ENCODE measurements at regions not wholly inside any gene's neighbourhood (a gene's known extent, or its start where the extent isn't known, plus 50 kb on each side); places are given as distances from the start of the nearest gene placed in this dataset.
A peak's percentile ranks its signal among the peaks of the same experiment; 100 is the strongest.
"Not testable (repeated sequence)": the region's sequence is repeated elsewhere in the genome, so short reads cannot be mapped to it uniquely, and the experiment has no call there.

DNA sequence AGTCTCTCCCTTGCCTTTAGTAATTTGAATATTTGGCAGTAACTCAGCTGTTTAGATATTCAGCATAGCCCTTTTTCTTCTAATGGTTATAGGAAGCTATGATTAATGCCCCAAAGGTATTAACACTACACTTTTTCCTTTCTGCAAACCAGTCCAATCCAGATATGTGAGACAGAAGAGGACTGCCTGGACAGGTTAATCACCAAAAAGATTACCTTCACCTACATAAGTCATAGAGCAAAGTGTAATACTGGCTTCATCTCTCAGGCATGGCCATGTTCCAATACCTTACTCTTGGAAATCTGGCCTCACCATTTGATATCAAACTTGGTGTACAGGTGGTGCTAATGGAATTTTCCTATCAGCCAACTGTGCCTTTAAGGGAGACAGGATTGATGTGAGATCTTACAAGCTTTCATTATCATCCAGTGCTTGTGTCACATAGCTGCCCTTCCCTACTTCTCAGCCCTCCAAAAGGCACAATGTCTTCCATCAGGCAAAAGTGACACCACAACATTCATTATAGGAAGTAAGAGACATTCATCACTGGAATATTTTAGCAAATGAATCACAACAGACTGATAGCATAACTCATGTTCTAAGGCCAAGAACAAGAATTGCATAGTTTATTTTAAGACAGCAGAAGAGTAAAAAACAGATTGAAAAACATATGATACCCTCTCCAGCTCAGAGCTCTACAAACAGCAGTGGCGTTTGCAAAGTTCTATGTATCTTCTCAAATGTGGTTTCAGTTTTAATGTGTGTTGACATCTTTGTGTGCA is 91.2 kb upstream of the PAM start:
- no peak for DNase-seq (ENCODE audit: extremely low read depth, low read depth)

DNA sequence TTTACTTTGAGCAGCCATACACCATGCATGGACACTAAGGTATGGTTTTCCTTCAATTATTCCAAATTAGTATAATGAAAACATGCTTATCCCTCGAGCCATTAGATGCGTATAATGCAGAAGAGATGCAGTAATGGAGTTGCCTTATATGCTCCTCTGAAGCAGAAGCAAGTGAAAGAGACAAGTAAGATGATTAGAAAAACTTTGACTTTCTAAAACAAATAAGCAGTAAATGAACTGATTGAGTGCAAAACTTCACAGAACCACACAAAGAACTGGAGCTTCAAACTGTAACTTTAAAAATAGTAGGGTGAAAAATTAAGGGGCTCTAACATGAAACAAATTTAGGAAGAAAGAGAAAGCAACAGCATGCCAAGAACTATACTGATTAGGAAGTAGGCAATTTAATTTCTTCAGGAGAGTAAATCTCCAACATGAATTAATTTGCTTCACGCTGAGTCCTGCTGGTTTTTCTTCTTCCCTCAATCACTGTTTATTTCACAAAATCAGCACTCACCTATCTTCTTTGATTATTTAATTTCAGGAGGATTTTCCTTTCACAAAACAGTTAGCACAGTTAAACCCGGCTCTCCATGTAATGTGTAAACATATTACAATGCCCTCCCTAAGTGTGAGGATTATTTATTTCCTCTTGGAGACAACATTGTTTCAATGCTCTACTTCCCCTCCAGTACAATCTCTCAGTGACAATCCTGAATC is 90.3 kb upstream of the PAM start:
- DNase-seq (ENCODE audit: extremely low read depth, low read depth), result no peak

DNA sequence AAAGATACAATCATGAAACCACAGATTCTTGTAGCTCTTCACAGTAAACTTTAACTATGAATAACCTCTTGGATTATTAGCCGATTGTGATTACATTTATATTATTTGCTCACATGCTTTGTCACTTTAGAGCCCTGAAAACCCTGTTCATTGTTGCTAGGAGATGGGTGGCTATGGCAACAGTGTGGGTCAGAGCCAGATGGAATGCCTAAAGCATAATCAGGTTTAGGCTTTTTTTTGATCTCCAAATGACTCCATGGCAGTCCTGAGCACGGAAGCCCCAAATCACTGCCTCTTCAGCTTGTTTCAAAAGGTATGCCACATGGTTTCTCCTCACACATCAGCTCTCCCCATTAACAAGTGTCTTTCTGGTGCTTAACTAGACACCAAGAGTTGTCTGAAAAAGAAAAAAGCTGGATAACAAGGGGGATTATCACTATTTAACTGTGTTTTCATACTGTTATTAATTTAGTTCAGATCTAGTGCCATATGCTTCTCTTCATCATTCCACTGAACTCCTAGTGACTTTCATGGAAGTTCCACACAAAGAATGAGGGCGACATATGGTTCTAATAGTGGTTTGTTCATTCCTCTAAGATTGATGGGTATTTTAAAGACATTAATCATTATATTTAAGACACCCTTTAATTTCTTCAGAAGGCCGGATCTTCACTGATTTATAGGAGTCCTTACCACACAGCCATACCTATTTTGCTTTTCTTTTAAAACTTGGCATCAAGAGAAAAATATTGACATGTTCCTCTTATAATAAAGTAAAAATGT is 88.8 kb upstream of the PAM start:
- DNase-seq (ENCODE audit: extremely low read depth, low read depth), result no peak

DNA sequence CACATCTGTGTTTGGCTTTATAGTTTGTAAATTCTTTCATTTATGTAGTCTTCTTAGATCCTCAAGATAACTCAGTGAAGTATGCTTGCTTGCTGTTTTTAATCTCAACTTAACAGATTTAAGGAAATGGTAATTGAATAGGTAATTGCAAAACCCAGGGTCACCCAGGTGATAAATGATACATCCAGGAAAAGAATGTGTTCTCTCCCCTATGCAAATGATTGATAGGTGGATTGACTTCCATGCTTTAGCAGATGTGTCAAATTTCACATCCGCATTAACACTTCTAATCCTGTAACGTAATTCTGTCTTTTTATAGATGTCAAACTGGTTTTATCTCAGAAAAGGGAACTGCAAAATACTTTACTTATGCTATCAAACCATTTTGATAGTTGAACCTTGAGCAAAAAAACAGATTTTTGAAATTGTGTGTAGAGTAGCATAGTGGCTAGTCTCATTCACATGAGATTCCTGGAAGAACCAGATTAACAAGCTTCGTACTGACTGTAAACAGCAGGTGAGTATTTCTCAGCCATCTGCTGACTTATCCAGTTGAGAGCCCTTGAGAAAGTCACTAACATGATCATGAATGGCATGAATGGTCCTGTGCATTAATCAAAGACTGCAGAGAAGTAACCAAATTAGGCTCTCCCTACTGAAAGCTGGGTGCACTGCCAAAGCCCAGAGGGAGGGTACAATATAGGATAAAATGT is 86.7 kb upstream of the PAM start:
- DNase-seq (ENCODE audit: extremely low read depth, low read depth), result no peak

DNA sequence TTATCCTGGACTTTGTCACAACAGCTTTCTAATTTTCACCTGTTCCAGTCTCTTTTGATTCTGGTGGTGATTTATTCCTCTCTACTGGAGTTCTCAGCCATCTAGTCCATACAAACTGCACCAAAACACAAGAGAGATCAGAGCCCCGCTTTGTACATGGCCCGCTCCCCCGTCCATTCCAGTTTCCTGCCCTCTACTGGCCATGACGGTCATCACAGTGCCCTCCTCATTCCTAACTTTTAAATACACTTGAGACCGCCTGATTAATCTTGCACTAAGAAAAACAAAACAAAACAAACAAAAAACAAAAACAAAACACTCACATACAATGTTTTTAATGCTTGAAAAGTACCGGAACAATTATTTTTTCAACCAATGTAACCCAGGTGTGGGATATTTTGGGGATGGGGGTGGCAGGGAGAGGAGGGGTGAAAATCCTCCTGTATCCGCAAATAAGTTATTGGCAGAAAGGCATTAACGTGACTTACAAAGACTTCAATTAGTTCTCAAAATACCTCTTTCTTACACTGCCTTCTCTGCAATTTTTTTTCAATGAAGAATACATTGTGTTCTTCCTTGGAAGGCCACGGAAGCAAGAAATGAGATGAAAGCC is 84.8 kb upstream of the PAM start:
- DNase-seq (ENCODE audit: extremely low read depth, low read depth), result peak; percentile 20

DNA sequence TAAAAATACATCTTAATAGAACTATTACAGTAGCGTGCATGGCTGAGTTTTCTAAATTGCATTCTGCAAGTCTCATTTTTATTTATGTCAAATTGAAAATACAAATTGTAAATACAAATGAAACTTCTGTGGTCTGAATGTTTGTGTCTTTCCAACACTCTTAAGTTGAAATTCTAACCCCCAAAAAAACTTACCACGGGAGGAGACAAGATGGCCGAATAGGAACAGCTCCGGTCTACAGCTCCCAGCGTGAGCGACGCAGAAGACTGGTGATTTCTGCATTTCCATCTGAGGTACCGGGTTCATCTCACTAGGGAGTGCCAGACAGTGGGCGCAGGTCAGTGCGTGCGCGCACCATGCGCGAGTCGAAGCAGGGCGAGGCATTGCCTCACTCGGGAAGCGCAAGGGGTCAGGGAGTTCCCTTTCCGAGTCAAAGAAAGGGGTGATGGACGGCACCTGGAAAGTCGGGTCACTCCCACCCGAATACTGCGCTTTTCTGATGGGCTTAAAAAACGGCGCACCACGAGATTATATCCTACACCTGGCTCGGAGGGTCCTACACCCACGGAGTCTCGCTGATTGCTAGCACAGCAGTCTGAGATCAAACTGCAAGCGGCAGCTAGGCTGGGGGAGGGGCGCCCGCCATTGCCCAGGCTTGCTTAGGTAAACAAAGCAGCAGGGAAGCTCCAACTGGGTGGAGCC is 83.9 kb upstream of the PAM start:
- not testable (repeated sequence) for DNase-seq (ENCODE audit: extremely low read depth, low read depth)

DNA sequence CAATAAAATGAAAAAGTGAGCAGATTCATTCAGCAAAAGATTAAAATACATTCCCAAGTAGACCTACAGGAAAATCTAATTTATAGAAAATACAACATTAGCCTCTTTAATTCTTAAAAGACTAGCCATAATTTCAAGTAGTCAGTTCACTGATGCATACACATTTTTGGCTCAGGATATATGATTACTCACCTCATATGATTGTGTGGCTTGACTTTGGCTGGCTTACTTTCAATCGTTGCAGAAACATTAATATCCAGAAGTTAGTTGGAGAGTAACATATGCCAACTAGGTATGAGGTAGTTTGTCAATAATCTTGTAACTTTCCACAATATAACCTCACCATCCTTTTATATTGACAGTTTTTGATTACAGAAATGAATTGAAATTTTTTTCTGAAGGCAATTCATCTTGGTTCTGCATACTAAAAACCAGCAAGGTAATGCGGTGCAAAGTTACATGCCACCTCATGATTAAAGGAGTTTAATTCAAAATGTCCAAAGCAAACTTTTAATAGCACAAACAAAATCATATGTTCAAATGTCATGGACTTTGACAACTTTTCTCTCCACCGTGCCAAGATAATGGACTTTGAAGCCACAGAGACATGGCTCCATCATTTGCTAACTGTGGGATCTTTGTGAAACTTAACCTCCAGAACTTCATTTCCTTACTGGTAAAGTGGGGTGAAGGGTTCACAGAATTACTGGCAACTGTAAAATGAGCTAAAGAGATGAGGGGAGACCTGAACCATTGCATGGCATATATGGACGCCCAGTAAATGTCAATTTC is 76.6 kb upstream of the PAM start:
- no peak for DNase-seq (ENCODE audit: extremely low read depth, low read depth)

DNA sequence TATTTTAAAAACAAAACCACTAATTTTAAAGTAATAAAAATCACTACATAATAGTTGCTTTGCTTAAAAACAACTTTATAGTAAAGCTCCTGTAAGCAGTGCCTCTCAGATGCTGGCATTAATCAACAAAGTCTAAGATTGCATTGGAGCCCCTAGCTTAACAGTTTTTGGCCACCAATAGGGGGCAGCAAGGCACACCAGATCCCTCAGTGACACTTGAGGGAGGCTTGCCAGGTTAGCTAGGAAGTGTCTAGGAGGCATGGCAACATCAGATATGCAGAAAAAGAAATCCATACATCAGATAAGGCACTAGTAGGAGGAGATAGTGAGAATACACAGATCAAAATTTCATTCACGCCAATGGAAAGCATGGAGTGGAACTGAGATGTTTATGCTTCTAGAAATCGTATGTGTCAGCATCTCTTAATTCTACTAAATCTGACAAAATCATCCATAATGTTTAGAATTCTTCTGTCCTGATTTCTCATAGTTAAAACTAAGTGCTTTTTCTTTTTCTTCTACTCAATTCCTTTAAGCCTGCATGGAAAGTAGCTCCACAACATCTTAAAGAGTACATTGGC is 73.6 kb upstream of the PAM start:
- DNase-seq (ENCODE audit: extremely low read depth, low read depth), result peak; percentile 75

DNA sequence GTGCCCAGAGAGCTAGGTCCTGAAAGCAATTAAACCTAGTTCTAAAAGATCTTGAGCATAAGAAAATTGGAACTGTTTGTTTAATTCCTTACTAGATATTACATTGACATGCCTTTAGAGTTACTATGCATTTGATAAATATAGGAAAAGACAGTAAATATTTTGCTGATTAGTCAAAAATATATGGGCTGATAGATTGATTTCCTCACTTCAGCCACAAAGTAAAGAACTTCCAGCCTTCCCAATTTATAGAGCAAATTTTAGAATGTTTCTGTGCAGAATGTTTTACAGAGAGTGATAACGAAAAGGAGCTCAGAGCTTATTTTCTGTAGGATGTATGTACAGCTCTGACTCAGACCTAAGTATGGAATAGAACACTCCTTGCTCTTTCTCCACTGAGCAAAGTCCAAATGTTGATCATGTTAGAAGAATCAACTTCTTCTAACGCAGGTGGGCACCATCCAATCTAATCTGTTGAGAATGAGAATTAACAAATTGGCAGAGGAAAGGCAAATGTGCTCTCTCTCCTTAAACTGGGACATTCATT is 72.9 kb upstream of the PAM start:
- no peak for DNase-seq (ENCODE audit: extremely low read depth, low read depth)

DNA sequence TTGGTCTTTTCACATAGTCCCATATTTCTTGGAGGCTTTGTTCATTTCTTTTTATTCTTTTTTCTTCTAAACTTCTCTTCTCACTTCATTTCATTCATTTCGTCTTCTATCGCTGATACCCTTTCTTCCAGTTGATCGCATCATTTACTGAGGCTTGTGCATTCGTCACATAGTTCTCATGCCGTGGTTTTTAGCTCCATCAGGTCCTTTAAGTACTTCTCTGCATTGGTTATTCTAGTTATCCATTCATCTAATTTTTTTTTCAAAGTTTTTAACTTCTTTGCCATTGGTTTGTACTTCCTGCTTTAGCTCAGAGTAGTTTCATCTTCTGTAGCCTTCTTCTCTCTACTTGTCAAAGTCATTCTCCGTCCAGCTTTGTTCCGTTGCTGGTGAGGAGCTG is 67.0 kb upstream of the PAM start:
- not testable (repeated sequence) for DNase-seq (ENCODE audit: extremely low read depth, low read depth)

DNA sequence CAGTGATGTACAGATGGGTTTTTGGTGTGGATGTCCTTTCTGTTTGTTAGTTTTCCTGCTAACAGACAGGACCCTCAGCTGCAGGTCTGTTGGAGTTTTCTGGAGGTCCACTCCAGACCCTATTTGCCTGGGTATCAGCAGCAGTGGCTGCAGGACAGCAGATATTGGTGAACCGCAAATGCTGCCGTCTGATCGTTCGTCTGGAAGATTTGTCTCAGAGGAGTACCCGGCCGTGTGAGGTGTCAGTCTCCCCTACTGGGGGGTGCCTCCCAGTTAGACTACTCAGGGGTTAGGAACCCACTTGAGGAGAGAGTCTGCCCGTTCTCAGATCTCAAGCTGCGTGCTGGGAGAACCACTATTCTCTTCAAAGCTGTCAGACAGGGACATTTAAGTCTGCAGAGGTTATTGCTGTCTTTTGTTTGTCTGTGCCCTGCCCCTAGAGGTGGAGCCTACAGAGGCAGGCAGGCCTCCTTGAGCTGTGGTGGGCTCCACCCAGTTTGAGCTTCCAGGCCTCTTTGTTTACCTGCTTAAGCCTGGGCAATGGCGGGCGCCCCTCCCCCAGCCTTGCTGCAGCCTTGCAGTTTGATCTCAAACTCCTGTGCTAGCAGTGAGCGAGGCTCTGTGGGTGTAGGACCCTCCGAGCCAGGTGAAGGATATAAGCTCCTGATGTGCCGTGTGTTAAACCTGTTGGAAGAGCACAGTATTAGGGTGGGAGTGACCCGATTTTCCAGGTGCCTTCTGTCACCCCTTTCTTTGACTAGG is 66.3 kb upstream of the PAM start:
- not testable (repeated sequence) for DNase-seq (ENCODE audit: extremely low read depth, low read depth)

DNA sequence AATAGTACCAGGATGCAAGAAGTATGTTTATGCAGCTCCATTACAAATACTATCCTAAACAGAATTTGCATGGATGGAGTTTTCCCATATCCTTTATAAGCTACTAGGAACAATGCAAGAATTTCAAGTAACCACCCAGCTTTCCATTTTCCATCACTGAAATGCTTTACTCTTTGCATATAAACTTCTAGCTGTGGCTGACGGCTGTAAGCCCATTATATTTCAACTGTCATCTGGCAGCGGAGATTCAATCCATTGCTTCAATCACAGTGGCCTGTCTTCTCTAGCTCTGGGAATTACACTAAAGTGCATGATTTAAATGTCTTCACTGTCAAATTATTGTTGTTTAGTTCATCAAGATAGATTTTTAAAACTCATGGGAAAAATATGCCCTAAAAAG is 64.2 kb upstream of the PAM start:
- no peak for DNase-seq (ENCODE audit: extremely low read depth, low read depth)

DNA sequence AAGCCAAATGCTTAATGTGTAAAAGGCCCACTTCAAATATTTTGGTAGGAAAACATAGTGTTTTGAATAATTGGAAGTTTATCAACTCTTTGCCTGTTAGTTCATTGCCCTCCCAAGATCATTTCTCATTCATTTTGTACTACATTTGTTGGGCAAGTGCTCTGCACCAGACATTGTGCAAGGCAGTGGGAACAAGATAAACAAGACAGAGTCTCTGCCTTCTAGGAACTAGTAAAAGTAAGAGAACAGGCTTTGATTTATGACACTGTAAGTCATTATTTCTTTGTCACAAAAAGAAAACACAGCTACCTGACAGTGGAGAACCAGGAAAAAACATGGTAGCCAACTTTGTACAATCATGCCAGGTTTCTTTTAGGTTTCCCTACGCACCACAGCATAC is 63.7 kb upstream of the PAM start:
- DNase-seq (ENCODE audit: extremely low read depth, low read depth), result no peak

DNA sequence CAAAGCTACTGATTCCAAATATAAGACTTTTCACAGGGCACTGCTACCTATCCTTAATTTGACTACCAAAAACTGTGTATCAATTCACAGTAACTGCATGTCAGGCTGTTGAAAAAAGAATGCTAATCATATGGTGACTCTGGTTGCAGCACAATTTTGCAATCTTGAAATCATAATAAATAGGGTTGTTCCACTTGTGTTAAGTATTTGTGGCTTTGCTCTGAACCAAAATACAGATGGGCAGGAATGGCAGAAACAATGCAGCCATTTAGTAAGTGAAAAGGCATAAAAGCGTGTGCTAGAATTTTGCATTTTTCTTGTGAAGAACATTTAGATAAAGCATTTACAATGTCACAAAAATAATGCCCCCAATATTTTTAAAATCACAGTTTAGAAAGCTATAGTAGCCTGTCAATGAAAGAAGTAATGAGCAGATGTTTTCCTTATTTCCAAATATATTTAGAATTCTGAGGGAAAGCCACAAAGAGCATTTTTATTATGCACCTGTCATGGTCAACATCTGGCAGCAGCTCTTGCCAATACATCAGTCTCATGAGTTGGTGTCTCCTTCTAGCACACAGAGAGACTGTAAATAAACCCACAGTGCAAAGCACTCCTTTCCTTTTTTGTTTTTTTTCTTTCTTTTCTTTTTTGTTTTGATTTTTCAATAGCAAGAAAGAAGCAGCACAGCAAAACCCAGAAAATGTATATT is 54.8 kb upstream of the PAM start:
- DNase-seq (ENCODE audit: extremely low read depth, low read depth), result no peak

DNA sequence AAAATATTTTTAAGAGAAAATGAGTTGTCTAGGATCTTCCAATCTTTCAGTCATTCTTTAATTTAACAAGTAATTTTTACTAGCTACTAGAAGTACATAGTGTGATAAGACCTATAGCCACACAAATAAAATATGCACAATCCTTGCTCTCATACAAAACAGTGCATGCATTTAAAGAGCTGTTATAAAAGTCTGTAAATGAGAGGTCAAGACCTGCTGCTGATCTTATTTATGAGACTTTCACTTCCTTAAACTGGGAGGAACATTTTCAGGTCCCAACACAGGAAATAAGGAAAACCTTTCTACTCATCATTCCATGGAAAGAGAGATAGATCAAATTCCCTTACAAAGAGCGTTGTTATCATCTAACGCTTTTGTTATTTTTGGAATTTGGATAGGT is 54.2 kb upstream of the PAM start:
- DNase-seq (ENCODE audit: extremely low read depth, low read depth), result no peak

DNA sequence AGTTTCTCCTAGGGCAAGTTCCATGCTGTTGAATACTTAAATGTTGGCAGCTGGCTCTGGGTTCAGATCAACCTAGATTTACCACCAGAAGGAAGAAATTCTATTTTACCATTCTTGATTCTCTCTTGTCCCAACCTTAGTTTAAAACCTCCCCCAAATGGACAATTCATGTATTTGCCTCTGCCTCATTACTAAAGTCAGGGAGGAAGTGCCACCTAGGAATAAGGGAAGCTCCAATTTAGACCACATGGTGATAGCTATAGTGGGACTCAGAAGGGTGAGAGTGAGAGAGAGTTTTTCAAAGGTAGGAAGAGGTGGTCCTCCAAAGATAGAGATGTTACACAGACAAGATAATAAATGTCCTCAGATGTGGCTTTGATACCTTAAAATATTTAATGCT is 53.4 kb upstream of the PAM start:
- no peak for DNase-seq (ENCODE audit: extremely low read depth, low read depth)

Measured in NCI-H460 (cell line).